Ishikawa (cell line): ENCODE measurements at regions not wholly inside any gene's neighbourhood (a gene's known extent, or its start where the extent isn't known, plus 50 kb on each side); places are given as distances from the start of the nearest gene placed in this dataset.

ENCODE experiments used
- CEBPB ChIP-seq: IDR thresholded peaks from 2 replicates; pipeline ENCODE4 v1.6.1; 2012
- CREB1 ChIP-seq: IDR thresholded peaks from 2 replicates; pipeline ENCODE4 v1.6.1; 2012; ENCODE audit warnings: low read depth
- EP300 ChIP-seq: IDR thresholded peaks from 2 replicates; pipeline ENCODE4 v1.6.1; 2012; ENCODE audit warnings: borderline replicate concordance
- FOXM1 ChIP-seq: IDR thresholded peaks from 2 replicates; pipeline ENCODE4 v1.6.1; 2012; ENCODE audit warnings: low read depth, borderline replicate concordance
- MAX ChIP-seq: IDR thresholded peaks from 2 replicates; pipeline ENCODE4 v1.6.1; 2012
- NFIC ChIP-seq: IDR thresholded peaks from 2 replicates; pipeline ENCODE4 v1.6.1; 2012
- RAD21 ChIP-seq: IDR thresholded peaks from 2 replicates; pipeline ENCODE4 v1.6.1; 2012; ENCODE audit warnings: low read depth
- REST ChIP-seq: IDR thresholded peaks from 2 replicates; pipeline ENCODE4 v1.6.1; 2012; ENCODE audit warnings: low read depth, mild to moderate bottlenecking
- TAF1 ChIP-seq: IDR thresholded peaks from 2 replicates; pipeline ENCODE4 v1.6.1; 2012; ENCODE audit warnings: low read depth, mild to moderate bottlenecking
- TCF12 ChIP-seq: IDR thresholded peaks from 2 replicates; pipeline ENCODE4 v1.6.1; 2012; ENCODE audit warnings: low read depth
- TEAD4 ChIP-seq: IDR thresholded peaks from 2 replicates; pipeline ENCODE4 v1.6.1; 2012
- USF1 ChIP-seq: IDR thresholded peaks from 2 replicates; pipeline ENCODE4 v1.6.1; 2012
- ZBTB7A ChIP-seq: IDR thresholded peaks from 2 replicates; pipeline ENCODE4 v1.6.1; 2012; ENCODE audit warnings: low read depth

- TF ChIP-seq EP300 (no peak), TCF12 (no peak), REST (no peak), MAX (no peak), CREB1 (no peak), TAF1 (no peak), ZBTB7A (no peak), NFIC (no peak), USF1 (no peak), RAD21 (no peak), TEAD4 (no peak), FOXM1 (no peak), CEBPB (no peak)
These were observed 503.8 kb upstream of the BOD1L1 start for GRCh38 chr4:14131335-14131734.
